ENCODE measurements at regions not wholly inside any gene's neighbourhood (a gene's known extent, or its start where the extent isn't known, plus 50 kb on each side); places are given as distances from the start of the nearest gene placed in this dataset.

GRCh38 chr2:150215041-150215440, 272.4 kb downstream of the RND3 start:
- no peak for TF ChIP-seq POLR2A (IDR thresholded peaks at IDR 0.05)
- TF ChIP-seq CTCF (IDR thresholded peaks at IDR 0.05), result no peak
- WGBS, 2 donors, result 100% methylated on average over 1 of the region's 1 CpG
- no peak overlapping the region for H3K4me3 ChIP-seq (ENCODE audit: low read depth, poor library complexity, severe bottlenecking)
- no peak for DNase-seq (ENCODE audit: low spot score in 2 of 2)
- intact Hi-C loops (cut with DNase I; ENCODE audit: low total_unique reads), result no loop called here

- intact Hi-C loops (cut with DNase I; ENCODE audit: low total_unique reads), result no loop called here
- H3K4me3 ChIP-seq (ENCODE audit: low read depth, poor library complexity, severe bottlenecking), result no peak overlapping the region
- TF ChIP-seq CTCF (IDR thresholded peaks at IDR 0.05) (no peak), POLR2A (IDR thresholded peaks at IDR 0.05) (no peak)
- DNase-seq (ENCODE audit: low spot score in 2 of 2), result no peak
- WGBS, 2 donors, result 80 to 87% methylated on average over 1 of the region's 1 CpG
Observed at GRCh38 chr2:150214626-150215025, 272.8 kb downstream of the RND3 start.

- no peak for TF ChIP-seq POLR2A (IDR thresholded peaks at IDR 0.05)
- no peak for TF ChIP-seq CTCF (IDR thresholded peaks at IDR 0.05)
- DNase-seq (ENCODE audit: low spot score in 2 of 2), result no peak
- intact Hi-C loops (cut with DNase I; ENCODE audit: low total_unique reads), result no loop called here
Observed at GRCh38 chr2:150212722-150213171, 274.7 kb downstream of the RND3 start.

GRCh38 chr2:150211164-150211631, 276.3 kb downstream of the RND3 start:
- no peak for DNase-seq (ENCODE audit: low spot score in 2 of 2)
- TF ChIP-seq CTCF (IDR thresholded peaks at IDR 0.05) (no peak), POLR2A (IDR thresholded peaks at IDR 0.05) (no peak)
- H3K4me3 ChIP-seq (ENCODE audit: low read depth, poor library complexity, severe bottlenecking), result no peak overlapping the region
- intact Hi-C loops (cut with DNase I; ENCODE audit: low total_unique reads), result no loop called here

More at GRCh38 chr2:150212722-150213171, 274.7 kb downstream of the RND3 start:
- WGBS, 2 donors, result 42 to 50% methylated on average over 4 of the region's 4 CpGs
- no peak overlapping the region for H3K4me3 ChIP-seq (ENCODE audit: low read depth, poor library complexity, severe bottlenecking)

GRCh38 chr2:150209746-150210145, 277.7 kb downstream of the RND3 start:
- no peak for DNase-seq (ENCODE audit: low spot score in 2 of 2)
- intact Hi-C loops (cut with DNase I; ENCODE audit: low total_unique reads), result no loop called here
- H3K4me3 ChIP-seq (ENCODE audit: low read depth, poor library complexity, severe bottlenecking), result no peak overlapping the region
- no peak for TF ChIP-seq CTCF (IDR thresholded peaks at IDR 0.05)
- no peak for TF ChIP-seq POLR2A (IDR thresholded peaks at IDR 0.05)
- WGBS, 2 donors, result 26 to 33% methylated on average over 2 of the region's 2 CpGs

- no peak for DNase-seq (ENCODE audit: low spot score in 2 of 2)
- intact Hi-C loops (cut with DNase I; ENCODE audit: low total_unique reads), result no loop called here
- H3K4me3 ChIP-seq (ENCODE audit: low read depth, poor library complexity, severe bottlenecking), result no peak overlapping the region
- WGBS, 2 donors, result 72 to 78% methylated on average over 4 of the region's 4 CpGs
- no peak for TF ChIP-seq CTCF (IDR thresholded peaks at IDR 0.05)
- TF ChIP-seq POLR2A (IDR thresholded peaks at IDR 0.05), result no peak
Observed at GRCh38 chr2:150208689-150209088, 278.8 kb downstream of the RND3 start.

Measured in lower leg skin (tissue), 4 donors.